ENCODE measurements at regions not wholly inside any gene's neighbourhood (a gene's known extent, or its start where the extent isn't known, plus 50 kb on each side); places are given as distances from the start of the nearest gene placed in this dataset.
A peak's percentile ranks its signal among the peaks of the same experiment; 100 is the strongest.

- no peak for ATAC-seq
These were observed 227.6 kb downstream of the RPS24 start for GRCh38 chr10:78261291-78261690.

GRCh38 chr10:78262860-78263259, 229.2 kb downstream of the RPS24 start:
- Histone ChIP-seq H3K27ac (no peak overlapping the region), H3K27me3 (no peaks in the 10 kb centered on the region), H3K9me3 (no peaks in the 10 kb centered on the region), H3K4me3 (no peak overlapping the region), H3K36me3 (no peaks in the 10 kb centered on the region), H3K4me1 (no peaks in the 10 kb centered on the region)
- FAIRE-seq (no peak), ATAC-seq (no peak), DNase-seq (no peak)
- TF ChIP-seq, protein P1, sequence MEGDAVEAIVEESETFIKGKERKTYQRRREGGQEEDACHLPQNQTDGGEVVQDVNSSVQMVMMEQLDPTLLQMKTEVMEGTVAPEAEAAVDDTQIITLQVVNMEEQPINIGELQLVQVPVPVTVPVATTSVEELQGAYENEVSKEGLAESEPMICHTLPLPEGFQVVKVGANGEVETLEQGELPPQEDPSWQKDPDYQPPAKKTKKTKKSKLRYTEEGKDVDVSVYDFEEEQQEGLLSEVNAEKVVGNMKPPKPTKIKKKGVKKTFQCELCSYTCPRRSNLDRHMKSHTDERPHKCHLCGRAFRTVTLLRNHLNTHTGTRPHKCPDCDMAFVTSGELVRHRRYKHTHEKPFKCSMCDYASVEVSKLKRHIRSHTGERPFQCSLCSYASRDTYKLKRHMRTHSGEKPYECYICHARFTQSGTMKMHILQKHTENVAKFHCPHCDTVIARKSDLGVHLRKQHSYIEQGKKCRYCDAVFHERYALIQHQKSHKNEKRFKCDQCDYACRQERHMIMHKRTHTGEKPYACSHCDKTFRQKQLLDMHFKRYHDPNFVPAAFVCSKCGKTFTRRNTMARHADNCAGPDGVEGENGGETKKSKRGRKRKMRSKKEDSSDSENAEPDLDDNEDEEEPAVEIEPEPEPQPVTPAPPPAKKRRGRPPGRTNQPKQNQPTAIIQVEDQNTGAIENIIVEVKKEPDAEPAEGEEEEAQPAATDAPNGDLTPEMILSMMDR (IDR thresholded peaks at IDR 0.05), result no peak
- intact Hi-C loops (cut with DNase I), result no loop called here
- 86 to 92% methylated on average over 8 of the region's 8 CpGs for WGBS, 2 donors

More at GRCh38 chr10:78261291-78261690, 227.6 kb downstream of the RPS24 start:
- no peaks in the 10 kb centered on the region for H3K36me3 ChIP-seq
- 83 to 91% methylated on average over 4 of the region's 4 CpGs for WGBS, 2 donors
- FAIRE-seq, result no peak
- no peaks in the 10 kb centered on the region for H3K4me1 ChIP-seq
- H3K9me3 ChIP-seq, result no peaks in the 10 kb centered on the region
- TF ChIP-seq, protein P1 (IDR thresholded peaks at IDR 0.05), result no peak
- no peak for DNase-seq
- no peaks in the 10 kb centered on the region for H3K27me3 ChIP-seq
- intact Hi-C loops (cut with DNase I), result no loop called here
- H3K27ac ChIP-seq, result no peak overlapping the region
- no peak overlapping the region for H3K4me3 ChIP-seq

- 92% methylated on average over 5 of the region's 5 CpGs for WGBS, 2 donors
- ATAC-seq (no peak), FAIRE-seq (no peak), DNase-seq (no peak)
- Histone ChIP-seq H3K36me3 (no peaks in the 10 kb centered on the region), H3K27me3 (no peaks in the 10 kb centered on the region), H3K27ac (no peak overlapping the region), H3K4me1 (no peaks in the 10 kb centered on the region), H3K4me3 (no peak overlapping the region), H3K9me3 (no peaks in the 10 kb centered on the region)
- TF ChIP-seq, protein P1 (IDR thresholded peaks at IDR 0.05), result no peak
- intact Hi-C loops (cut with DNase I), result no loop called here
These were observed 229.9 kb downstream of the RPS24 start for GRCh38 chr10:78263521-78263988.

- 94 to 98% methylated on average over 3 of the region's 3 CpGs for WGBS, 2 donors
- Histone ChIP-seq H3K4me1 (no peaks in the 10 kb centered on the region), H3K36me3 (no peaks in the 10 kb centered on the region), H3K27me3 (no peaks in the 10 kb centered on the region), H3K9me3 (no peaks in the 10 kb centered on the region), H3K4me3 (no peak overlapping the region), H3K27ac (no peak overlapping the region)
- ATAC-seq, result no peak
- intact Hi-C loops (cut with DNase I), result no loop called here
- DNase-seq, result no peak
- FAIRE-seq, result no peak
- TF ChIP-seq, protein P1 (IDR thresholded peaks at IDR 0.05), result no peak
These were observed 230.7 kb downstream of the RPS24 start for GRCh38 chr10:78264361-78264760.

DNA sequence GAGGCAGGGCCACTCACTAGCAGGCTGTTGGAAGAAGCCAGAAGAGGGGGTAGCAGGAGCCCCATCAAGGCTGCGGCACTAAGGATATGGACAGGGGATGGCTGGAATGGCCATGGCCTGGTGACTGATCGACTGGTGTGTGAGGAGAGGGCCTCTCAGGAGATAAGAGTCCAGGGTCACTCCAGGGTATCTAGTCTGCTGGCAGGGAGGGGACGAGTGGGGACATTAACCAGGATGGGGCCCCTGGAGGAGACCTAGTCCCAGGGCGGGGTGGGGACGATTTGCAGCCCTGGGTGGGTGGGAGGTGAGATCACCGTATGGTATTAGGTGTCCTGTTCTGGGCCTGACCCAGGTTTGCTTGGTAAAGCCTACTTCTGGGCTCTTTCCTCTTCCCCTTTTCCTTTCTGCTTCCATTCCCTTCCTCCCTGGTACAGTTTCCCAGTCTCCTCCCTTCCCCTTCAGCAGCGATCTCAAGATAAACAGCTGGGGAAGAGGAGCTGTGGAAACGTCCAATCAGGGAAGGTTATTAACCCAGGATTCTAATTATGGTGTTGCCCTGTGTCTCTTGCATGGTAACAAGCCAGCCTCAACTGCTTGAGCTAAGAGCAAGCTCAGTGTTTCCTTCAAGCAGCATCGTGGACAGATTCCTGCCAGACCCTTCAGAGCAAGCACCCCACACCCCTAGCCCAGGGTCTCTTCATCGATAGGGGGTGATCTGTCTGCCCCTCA, 233.2 kb downstream of the RPS24 start:
- ATAC-seq, result peak in 1 of 4 donors; percentile 18
- Histone ChIP-seq H3K36me3 (no peaks in the 10 kb centered on the region), H3K27me3 (no peaks in the 10 kb centered on the region), H3K9me3 (no peaks in the 10 kb centered on the region), H3K4me1 (no peaks in the 10 kb centered on the region), H3K27ac (no peak overlapping the region), H3K4me3 (no peak overlapping the region)
- WGBS, 2 donors, result 64 to 65% methylated on average over 10 of the region's 10 CpGs
- TF ChIP-seq, protein P1 (IDR thresholded peaks at IDR 0.05), result no peak
- no peak for FAIRE-seq
- intact Hi-C loops (cut with DNase I), result no loop called here
- no peak for DNase-seq

Data from pancreas (tissue), 10 donors.